NCI-H2196 treated with DMSO at 0.1 percent for 48 hours (cell line): ENCODE measurements at regions not wholly inside any gene's neighbourhood (a gene's known extent, or its start where the extent isn't known, plus 50 kb on each side); places are given as distances from the start of the nearest gene placed in this dataset.

ENCODE experiments used
- DNase-seq: peaks from one replicate; lab custom pipeline; 2025; ENCODE audit not compliant: unreplicated experiment; lab: John Stamatoyannopoulos, UW

- DNase-seq = no peak
Measured at GRCh38 chr20:7609251-7609650, 331.0 kb downstream of the HAO1 start.

DNA sequence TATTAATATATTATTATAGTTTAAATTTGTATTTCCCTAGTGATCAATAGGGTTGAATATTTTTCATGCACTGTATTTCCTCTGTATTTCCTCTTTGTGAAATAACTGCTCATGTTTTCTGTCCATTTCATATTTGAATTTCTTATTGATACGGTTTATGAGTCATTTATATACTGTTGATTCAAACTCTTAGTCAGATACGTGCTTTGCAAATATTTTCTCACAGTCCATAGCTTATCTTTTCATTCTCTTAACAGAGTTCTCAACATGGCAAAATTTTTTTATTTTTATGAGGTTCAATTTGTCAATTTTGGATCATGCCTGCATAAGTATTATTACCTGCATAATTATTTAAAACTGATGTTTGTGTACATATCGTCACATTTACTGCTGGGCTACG is 329.6 kb downstream of the HAO1 start:
- DNase-seq = no peak

DNA sequence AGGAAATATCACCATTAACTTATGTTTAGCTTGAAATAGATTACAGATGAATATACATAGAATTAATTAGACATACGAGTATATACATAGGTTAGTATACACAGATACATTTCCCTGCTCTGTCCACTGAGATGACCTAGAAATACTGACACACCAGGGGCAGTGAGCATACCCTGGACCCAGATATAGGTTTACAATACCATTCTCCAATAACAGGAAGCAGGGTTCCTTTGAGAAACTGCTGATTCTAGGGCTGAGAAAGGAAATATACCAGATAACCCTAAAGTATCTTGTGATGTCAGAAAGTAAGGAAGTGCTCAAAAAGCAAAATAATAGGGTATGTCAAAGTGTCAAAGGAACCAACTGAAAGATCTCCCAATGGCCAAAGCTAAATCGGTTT is 322.5 kb downstream of the HAO1 start:
- no peak for DNase-seq

GRCh38 chr20:7622399-7622961 is 317.8 kb downstream of the HAO1 start:
- no peak for DNase-seq

- no peak for DNase-seq
Measured at GRCh38 chr20:7624886-7625285, 315.4 kb downstream of the HAO1 start.

DNA sequence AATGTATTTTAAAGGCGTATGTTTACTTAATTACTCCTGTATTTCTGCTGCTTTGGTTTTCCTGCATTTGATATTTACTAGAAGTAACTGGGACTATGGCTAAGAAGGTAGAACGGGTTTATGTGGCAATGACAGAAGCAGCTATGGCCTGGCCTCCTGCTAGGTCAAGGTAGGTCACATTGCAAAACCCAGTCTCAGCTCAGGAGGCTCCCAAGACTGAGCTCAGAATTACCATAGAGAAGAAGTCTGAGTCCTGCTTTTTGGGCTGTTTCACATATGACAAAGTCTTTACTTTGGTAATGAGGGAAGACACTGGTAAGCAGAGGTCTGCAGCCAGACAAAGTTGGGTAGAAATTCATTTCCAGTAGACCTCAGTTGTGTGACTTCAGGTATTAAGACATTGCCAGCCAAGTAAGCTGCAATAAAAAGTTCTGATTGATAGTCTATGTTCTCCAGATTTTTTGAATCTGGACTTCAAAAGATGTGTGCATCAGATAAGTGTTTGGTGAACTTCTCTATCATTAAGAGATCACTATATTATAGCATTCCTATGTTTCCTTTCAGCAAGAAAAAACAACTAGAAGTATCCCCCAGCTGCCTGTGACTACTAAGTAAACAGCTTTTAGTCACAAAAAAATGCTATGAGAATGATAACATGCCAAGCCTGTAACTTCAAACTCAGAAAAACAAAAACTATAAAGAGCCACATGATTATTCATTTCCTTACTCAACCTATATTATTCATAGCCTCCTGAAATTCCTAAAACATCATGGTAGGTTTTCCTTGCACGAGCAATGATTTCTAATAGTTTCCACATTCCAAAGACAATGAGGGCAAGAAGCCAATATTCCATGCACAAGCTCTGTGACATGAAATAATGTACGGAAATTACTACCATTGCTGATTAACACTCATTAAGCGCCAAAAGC is 312.3 kb downstream of the HAO1 start:
- DNase-seq = no peak

- DNase-seq = no peak
Measured at GRCh38 chr20:7629880-7630279, 310.4 kb downstream of the HAO1 start.

- DNase-seq = no peak
Measured at GRCh38 chr20:7637184-7637583, 303.1 kb downstream of the HAO1 start.

DNA sequence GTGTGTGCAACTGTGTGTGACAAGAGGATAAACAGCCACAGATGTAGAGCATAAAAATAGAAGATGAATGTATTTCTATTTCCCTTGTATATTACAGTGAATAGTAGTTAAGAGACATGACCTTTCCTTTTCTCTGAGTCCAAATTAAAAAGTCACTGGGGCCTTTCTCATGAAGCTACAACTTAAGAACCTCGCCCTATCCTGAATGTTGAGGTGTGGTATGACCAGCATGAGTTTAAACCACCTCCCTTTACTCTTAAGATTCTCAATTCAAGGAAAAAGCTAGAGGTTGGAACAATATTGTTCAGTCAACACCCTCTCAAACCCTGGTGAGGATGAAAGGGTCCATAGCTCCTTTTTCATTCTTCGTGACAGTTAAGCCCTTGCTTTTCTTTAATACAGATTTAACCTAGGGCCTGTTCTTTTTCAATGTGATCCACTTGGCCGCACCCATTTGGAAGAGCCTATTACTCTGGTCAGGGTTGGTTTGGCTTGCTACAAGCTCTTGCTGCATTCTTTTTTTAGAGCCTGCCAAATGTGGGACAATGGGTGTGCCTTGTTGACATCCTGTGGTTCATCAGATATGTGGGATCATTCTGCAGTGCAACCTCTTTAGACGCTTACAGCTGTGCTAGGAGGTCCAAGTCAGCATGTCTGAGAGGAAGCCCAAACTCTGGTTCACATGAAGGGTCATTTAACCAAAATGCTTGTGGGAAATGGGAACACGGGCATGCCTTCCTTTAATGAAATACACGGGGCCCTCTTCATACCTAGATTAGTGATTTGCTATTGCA is 290.0 kb downstream of the HAO1 start:
- no peak for DNase-seq

DNA sequence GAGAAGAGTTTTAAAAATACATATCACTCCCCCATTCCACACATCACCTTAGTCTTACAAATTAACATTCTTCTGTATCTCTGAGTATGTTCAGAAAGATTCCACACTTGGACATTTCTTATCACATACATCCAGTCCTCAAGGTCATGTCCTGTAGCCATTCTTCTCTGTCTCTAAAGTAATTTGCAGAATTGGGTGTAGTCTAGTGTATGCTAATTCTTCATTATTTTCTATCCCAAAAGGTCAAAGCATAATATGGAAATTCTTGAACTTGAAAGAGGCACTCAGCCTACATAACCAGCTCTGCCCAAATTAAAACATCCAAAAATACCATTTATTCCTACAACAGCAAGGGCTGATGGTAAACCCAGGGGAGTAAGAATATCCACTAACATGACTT is 286.0 kb downstream of the HAO1 start:
- DNase-seq = no peak

DNA sequence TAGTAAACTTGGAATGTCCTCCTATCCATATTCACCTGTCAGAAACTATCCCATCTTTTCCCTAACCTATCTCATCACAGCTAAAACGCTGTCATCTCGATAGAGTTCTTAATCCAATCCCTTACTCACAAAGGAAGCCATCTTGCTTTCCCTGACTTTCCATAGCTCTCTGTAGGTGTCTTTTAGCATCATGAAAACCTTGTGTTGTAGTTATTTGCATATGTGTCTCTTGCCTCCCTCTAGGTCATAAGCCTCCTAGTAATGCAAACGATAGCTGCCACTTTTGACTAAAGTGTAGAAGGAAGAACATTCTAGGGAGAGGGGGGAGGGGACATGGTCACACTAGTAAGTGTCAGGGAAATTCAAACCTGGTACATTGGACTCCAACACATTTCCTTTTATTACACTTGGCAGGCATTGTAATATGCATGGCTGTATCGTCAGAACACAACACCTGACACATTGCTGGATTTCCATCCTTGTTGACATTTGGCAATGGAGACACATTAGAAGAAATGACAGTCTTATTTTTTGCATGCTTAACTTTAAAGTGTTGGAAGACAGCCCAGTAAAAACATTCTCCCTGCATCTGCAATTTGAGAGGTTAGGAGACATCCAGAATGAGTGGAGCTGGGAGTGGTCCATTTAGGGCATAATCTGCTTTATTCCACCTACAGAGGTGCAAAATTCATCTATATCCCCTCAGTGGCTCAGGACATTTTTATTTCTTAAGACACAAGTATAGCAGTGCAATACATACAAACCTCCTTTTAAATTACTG is 283.4 kb downstream of the HAO1 start:
- DNase-seq = no peak

DNA sequence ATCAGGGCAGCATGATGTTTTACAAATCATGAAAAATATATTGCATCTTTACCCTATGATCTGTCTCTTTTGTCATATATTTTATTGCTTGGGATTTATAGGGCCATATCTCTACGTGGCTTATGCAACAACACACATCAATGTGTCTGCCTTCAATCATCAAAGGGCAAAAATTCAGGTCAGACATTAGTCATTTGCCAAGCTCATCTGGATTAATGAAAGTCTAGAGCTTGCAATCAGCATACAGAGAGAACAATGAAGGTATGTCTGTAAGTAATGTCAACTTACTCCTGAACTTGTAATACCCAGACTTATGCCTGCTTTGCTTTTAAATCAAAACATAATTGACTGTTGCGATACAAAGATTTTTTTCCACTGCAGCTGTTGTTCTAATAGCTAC is 282.7 kb downstream of the HAO1 start:
- DNase-seq = no peak

DNA sequence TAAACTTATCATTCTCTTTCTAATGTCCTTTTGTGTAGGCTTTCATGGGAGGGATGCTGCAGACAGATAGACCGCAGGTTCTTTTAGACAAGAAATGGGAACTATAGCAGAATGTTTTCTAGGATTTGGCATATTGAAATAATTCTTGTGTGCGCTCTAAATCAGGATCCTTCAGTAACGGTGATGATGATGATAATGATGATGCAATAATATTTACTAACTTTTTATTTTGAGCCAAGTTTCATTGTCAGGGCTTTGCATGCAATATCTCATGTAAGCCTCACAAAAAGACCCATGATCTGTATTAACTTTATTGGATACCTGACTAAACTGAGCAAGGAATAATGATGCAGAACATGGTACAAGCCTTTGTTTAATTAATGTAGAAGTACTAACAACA is 280.1 kb downstream of the HAO1 start:
- no peak for DNase-seq

DNA sequence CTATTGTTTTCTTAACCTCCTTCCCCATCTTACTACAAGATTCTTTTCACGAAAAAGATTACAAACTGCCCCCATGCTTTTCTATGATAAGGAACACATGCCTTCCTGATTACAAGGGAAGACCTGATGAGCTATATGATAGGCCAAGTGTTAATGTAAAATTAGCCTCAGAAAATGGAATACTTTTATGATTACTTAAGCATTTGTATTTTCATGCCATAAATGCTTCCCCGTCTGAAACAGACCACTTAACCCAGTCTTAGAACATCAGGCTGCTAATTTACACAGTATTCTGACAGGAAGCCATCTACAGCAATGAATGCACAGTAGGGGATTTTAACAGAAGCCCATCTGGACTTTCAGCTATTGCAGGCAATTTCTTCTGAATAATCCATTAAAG is 274.9 kb downstream of the HAO1 start:
- no peak for DNase-seq

DNA sequence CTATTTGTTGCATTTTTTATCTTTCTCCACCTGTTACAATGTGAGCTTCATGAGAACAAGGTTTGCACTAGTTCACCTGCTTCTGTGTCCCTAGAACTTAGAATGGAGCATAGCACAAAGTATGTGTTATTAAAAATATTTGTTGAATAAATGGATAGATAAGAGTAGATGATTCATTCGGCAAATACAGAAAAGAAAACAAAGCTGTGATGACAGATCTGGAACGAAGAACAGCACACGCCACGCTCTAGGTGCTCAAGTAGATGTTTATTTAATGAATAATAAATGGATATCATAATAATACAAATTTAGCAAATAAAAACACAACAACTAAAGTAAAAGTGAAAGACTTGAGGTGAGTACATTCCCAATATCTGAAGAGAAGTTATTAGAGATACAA is 273.1 kb downstream of the HAO1 start:
- no peak for DNase-seq

DNA sequence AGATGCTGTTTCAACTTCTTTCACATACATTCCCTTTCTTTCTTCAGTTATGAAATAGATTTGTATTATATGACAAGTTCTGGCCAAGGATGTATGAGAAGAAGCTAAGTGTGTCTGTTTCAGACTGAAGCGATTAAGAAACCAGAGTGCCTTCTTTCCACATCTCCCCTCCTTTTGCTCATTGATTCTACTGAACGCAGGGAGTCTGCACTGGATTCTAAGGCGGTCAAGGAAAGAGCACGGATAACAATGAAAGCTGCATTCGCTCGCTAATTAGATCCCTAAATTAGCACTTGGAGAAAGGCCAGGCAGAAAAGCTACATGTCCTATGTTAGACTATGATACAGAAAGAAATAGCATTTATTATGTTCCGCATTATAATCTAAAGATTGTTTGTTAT is 267.7 kb downstream of the HAO1 start:
- DNase-seq = no peak

DNA sequence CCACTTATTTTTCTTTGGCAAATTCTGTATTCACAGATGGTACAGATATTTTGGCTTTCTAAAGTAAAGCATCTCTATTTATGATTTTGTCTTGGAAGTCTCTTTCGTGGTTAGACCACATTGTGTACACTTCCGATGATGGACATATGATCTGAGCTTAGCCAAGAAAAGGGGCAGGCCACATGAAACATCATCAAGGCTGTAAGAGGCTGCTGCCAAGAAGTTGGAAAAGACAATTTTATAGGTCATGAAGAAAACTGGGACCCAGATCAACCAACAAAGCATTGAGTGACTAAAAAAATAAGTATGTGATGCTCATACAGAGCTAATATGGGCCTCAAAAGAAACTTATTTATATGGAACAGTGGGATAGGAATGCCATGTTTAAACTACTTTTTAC is 266.4 kb downstream of the HAO1 start:
- no peak for DNase-seq

DNA sequence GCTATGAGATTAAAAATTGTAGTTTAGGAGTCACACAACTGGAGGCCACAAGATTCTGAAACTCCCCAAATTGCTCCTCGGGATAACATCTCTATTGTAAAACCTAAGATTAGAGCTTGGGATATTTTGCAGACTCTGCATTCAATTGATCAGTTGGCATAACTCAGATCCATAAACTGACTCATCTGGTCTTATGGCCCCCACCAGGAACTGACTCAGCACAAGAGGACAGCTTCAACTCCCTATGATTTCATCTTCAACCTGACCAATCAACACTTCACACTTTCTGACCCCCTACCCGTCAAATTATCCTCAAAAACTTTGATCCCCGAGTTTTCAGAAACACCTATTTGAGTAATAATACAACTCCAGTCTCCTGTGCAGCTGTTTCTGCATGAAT is 257.3 kb downstream of the HAO1 start:
- DNase-seq = no peak

- no peak for DNase-seq
Measured at GRCh38 chr20:7687065-7687464, 253.2 kb downstream of the HAO1 start.

- DNase-seq = no peak
Measured at GRCh38 chr20:7689151-7689550, 251.1 kb downstream of the HAO1 start.

DNA sequence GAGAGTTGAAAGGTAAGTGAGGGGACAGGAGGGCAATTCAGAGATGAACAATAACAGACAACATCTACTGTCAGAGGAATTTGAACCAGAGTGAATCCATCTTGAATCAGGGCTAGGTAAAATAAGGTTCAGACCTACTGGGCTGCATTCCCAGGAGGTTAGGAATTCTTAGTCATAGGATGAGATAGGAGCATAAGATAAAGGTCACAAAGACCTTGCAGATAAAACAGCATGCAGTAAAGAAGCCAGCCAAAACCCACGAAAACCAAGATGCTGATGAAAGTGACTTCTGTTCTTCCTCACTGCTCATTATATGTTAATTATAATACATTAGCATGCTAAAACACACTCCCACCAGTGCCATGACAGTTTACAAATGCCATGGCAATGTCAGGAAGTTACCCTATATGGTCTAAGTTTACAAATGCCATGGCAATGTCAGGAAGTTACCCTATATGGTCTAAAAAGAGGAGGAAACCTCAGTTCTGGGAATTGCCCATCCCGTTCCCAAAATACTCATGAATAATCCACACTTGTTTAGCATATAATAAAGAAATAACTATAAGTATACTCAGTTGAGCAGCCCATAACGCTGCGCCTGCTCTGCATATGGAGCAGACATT is 248.5 kb downstream of the HAO1 start:
- DNase-seq = no peak
